ENCODE measurements at regions not wholly inside any gene's neighbourhood (a gene's known extent, or its start where the extent isn't known, plus 50 kb on each side); places are given as distances from the start of the nearest gene placed in this dataset.

DNA sequence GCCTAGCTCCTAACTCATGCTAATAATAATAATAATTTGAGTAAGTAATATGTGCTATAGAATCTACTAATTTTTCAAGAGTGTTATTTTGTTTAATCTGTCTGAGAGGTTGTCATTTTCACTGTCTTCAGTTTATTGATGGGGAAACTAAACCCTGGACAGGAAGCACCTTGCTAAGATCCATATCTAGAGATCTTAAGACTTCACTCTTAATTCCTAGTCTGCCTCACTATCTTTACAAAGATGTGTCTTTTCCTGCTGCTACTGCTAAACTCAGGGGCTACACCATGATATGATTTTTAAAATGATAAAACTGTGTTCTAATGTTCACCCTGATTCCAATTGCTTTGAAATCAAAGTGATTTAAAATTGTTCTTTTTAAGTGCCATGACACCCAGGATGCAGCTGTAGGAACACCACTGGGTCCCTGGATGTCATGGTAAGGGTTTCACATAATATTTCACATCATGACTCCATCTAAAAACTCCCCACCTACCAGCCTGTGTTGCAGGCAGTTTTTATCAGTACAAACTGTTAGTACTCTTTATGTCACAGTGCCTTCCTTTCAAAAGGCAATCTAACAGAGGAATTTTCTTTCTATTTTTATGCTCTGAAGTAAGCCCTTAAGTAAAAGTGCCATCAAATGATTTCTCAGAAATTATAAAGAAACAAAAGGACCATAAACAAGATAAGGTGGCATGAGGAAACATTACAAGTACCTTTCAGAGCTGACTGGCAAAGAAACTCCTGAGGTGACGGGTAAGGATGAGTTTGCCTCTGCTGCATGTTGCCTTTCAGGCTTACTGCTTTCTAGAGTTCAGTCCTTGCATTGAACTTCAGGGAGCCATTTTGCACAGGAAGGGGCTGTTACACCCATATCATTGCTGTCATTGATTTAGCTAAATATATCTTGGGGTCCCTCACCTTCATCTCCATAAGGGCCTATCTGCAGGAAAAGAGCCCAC is 160.1 kb upstream of the SATB1 start:
- BruUV-seq (replicated peaks), result no TSS peak
- H3K4me1 ChIP-seq (replicated peaks; ENCODE audit: insufficient read depth), result no peaks in the 10 kb centered on the region
- intact Hi-C loops (cut with micrococcal nuclease; ENCODE audit: unreplicated experiment), result no loop called here
- no peak overlapping the region for H2AFZ ChIP-seq
- H3K36me3 ChIP-seq (ENCODE audit: low read depth), result no peaks in the 10 kb centered on the region
- no peaks in the 10 kb centered on the region for H3F3A ChIP-seq (ENCODE audit: insufficient read depth, low read depth)
- H3K4me3 ChIP-seq, result no peak overlapping the region
- H3K27me3 ChIP-seq (ENCODE audit: insufficient read depth, low read depth), result no peaks in the 10 kb centered on the region
- DNase-seq, result no peak
- POLR2A ChIA-PET (ENCODE audit: unreplicated experiment), result no interaction called here
- no peaks in the 10 kb centered on the region for H3K79me2 ChIP-seq (ENCODE audit: low read depth)
- TF ChIP-seq EZH2 (IDR thresholded peaks at IDR 0.05; ENCODE audit: low read depth), result no peak
- H3K9me2 ChIP-seq (ENCODE audit: insufficient read depth), result no peaks in the 10 kb centered on the region
- no peaks in the 10 kb centered on the region for H4K20me1 ChIP-seq (ENCODE audit: insufficient read depth)
- CTCF ChIA-PET, result no interaction called here
- no peak overlapping the region for H3K27ac ChIP-seq
- no peak overlapping the region for H3K4me2 ChIP-seq
- H3K9me3 ChIP-seq (ENCODE audit: insufficient read depth, low read depth), result peaks cover 6% of the 10 kb centered on the region; the same call in 1 of the 2 replicates

- BruUV-seq (replicated peaks), result no TSS peak
- no peaks in the 10 kb centered on the region for H3K9me2 ChIP-seq (ENCODE audit: insufficient read depth)
- TF ChIP-seq CTCF (conservative IDR thresholded peaks at IDR 0.05) (no peak), EZH2 (IDR thresholded peaks at IDR 0.05; ENCODE audit: low read depth) (no peak)
- POLR2A ChIA-PET (ENCODE audit: unreplicated experiment), result no interaction called here
- H2AFZ ChIP-seq, result no peak overlapping the region
- no peaks in the 10 kb centered on the region; the same call in 1 of the 2 replicates for H3K4me1 ChIP-seq (replicated peaks; ENCODE audit: insufficient read depth)
- H3K27me3 ChIP-seq (ENCODE audit: insufficient read depth, low read depth), result no peaks in the 10 kb centered on the region
- no peak overlapping the region for H3K4me3 ChIP-seq
- no peak overlapping the region for H3K27ac ChIP-seq
- intact Hi-C loops (cut with micrococcal nuclease; ENCODE audit: unreplicated experiment), result no loop called here
- no peaks in the 10 kb centered on the region for H4K20me1 ChIP-seq (ENCODE audit: insufficient read depth)
- DNase-seq, result peak in 1 of 2 experiments; percentile 3
- peaks cover 6% of the 10 kb centered on the region; the same call in 1 of the 2 replicates for H3K9me3 ChIP-seq (ENCODE audit: insufficient read depth, low read depth)
- H3K79me2 ChIP-seq (ENCODE audit: low read depth), result no peaks in the 10 kb centered on the region
- H3K4me2 ChIP-seq, result no peak overlapping the region
- no peaks in the 10 kb centered on the region for H3K36me3 ChIP-seq (ENCODE audit: low read depth)
- CTCF ChIA-PET, result no interaction called here
- no peaks in the 10 kb centered on the region for H3F3A ChIP-seq (ENCODE audit: insufficient read depth, low read depth)
Measured at GRCh38 chr3:18580268-18580667, 155.1 kb upstream of the SATB1 start.

DNA sequence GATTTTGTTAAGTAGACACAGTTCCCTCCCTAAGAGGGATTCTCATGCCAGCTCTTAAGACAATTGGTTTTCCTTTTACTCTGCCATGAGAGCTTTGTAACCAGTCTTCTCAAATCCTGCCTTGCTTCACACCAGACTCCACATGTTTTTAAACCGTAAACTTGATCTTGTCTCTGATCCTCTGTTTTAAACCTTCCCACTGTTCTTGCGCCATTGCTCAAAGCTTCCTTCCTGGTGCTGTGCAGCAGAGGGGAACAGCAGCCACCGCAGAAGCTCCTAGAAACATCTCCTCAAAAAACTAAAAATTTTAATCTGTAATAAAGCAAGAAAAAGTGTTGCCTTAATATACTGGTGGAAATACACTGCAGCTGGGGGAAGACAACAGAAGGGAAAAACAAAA is 154.5 kb upstream of the SATB1 start:
- Histone ChIP-seq H3K27me3 (ENCODE audit: insufficient read depth, low read depth) (no peaks in the 10 kb centered on the region), H3K4me3 (no peak overlapping the region), H3K9me2 (ENCODE audit: insufficient read depth) (no peaks in the 10 kb centered on the region), H3K27ac (no peak overlapping the region), H3F3A (ENCODE audit: insufficient read depth, low read depth) (no peaks in the 10 kb centered on the region), H2AFZ (no peak overlapping the region), H4K20me1 (ENCODE audit: insufficient read depth) (no peaks in the 10 kb centered on the region), H3K4me1 (replicated peaks; ENCODE audit: insufficient read depth) (no peaks in the 10 kb centered on the region; the same call in 1 of the 2 replicates), H3K36me3 (ENCODE audit: low read depth) (no peaks in the 10 kb centered on the region), H3K79me2 (ENCODE audit: low read depth) (no peaks in the 10 kb centered on the region), H3K9me3 (ENCODE audit: insufficient read depth, low read depth) (peaks cover 6% of the 10 kb centered on the region; the same call in 1 of the 2 replicates), H3K4me2 (no peak overlapping the region)
- TF ChIP-seq CTCF (conservative IDR thresholded peaks at IDR 0.05), result no peak
- no peak for TF ChIP-seq EZH2 (IDR thresholded peaks at IDR 0.05; ENCODE audit: low read depth)
- CTCF ChIA-PET, result no interaction called here
- POLR2A ChIA-PET (ENCODE audit: unreplicated experiment), result no interaction called here
- intact Hi-C loops (cut with micrococcal nuclease; ENCODE audit: unreplicated experiment), result no loop called here
- no TSS peak for BruUV-seq (replicated peaks)
- DNase-seq, result no peak
